Esophagus muscularis mucosa (tissue), 4 donors: ENCODE measurements at regions not wholly inside any gene's neighbourhood (a gene's known extent, or its start where the extent isn't known, plus 50 kb on each side); places are given as distances from the start of the nearest gene placed in this dataset.

Source experiments
- DNase-seq: peaks from one replicate; pipeline ENCODE4 v3.0.0-alpha.2; 2017; ENCODE audit errors: extremely low spot score
- H3K27ac ChIP-seq, 4 donors: fragments of 200-600 bp; sonication (generic); replicated peaks in 1 of 4; 1 replicate in 3 of 4; 2 replicates in 1 of 4; pipeline ENCODE4 v1.5.1; 2016 to 2019; ENCODE audit warnings: mild to moderate bottlenecking in 1 of 4
- H3K27me3 ChIP-seq, 4 donors: fragments of 200-600 bp; sonication (generic); one replicate each; pipeline versions ENCODE4 v1.5.1 to v1.6.0; 2016 to 2019
- H3K36me3 ChIP-seq, 4 donors: fragments of 200-600 bp; sonication (generic); one replicate each; pipeline ENCODE4 v1.5.1; 2016 to 2019
- H3K4me1 ChIP-seq, 4 donors: fragments of 200-600 bp; sonication (generic); one replicate each; pipeline ENCODE4 v1.5.1; 2016 to 2019
- H3K4me3 ChIP-seq, 4 donors: fragments of 200-600 bp; sonication (generic); 1 replicate in 2 of 4; 2 replicates in 2 of 4; pipeline ENCODE4 v1.5.1; 2016 to 2019; ENCODE audit warnings: mild to moderate bottlenecking in 4 of 4, moderate library complexity in 1 of 4
- H3K9me3 ChIP-seq, 4 donors: fragments of 200-600 bp; sonication (generic); 1 replicate in 3 of 4; 2 replicates in 1 of 4; pipeline ENCODE4 v1.5.1; 2016 to 2019
- CTCF ChIP-seq, 3 experiments: fragments of 200-600 bp in 2 of 3; fragments of 450-650 bp in 1 of 3; sonication (generic) in 2 of 3; IDR thresholded peaks; one replicate each; pipeline ENCODE4 v1.5.1; 2017 to 2019; ENCODE audit warnings: antibody characterized with exemption in 3 of 3, mild to moderate bottlenecking in 2 of 3, moderate library complexity in 1 of 3
- EP300 ChIP-seq: sonication (generic); formaldehyde crosslinking; IDR thresholded peaks from one replicate; pipeline ENCODE4 v1.6.1; 2017; ENCODE audit warnings: antibody characterized with exemption
- POLR2A ChIP-seq: fragments of 450-650 bp; IDR thresholded peaks from one replicate; pipeline ENCODE4 v1.6.1; 2017; ENCODE audit warnings: antibody characterized with exemption, moderate library complexity, mild to moderate bottlenecking, low read depth
- POLR2AphosphoS5 ChIP-seq, 2 donors: sonication (generic); formaldehyde crosslinking; IDR thresholded peaks; one replicate each; pipeline ENCODE4 v1.6.1; 2017; ENCODE audit warnings: antibody characterized with exemption in 2 of 2
- WGBS: methylation state at CpG from one replicate; pipeline ENCODE4 v1.1.5; 2018; 5-methylcytosine and 5-hydroxymethylcytosine counted together
- intact Hi-C: fragments of 100-400 bp; cut with DNase I; formaldehyde crosslinking; loops from one replicate; pipeline ENCODE4 v1.15.1; 2023

GRCh38 chr22:26762503-26763472 lies 105.4 kb downstream of the MIAT start:
- intact Hi-C loops, result no loop called here
- no peak for DNase-seq
- H3K27ac ChIP-seq, result no peak overlapping the region
- H3K4me3 ChIP-seq, result no peak overlapping the region
- no peaks in the 10 kb centered on the region for H3K9me3 ChIP-seq
- no peaks in the 10 kb centered on the region for H3K4me1 ChIP-seq
- TF ChIP-seq EP300, result no peak
- TF ChIP-seq POLR2A, result no peak
- no peak for TF ChIP-seq CTCF (IDR thresholded peaks at IDR 0.05)
- 96% methylated on average over 17 of the region's 17 CpGs for WGBS
- H3K36me3 ChIP-seq, result peaks cover 0 to 13% (median 6%) of the 10 kb centered on the region in 4 donors
- no peaks in the 10 kb centered on the region for H3K27me3 ChIP-seq

GRCh38 chr22:26763633-26764361 lies 106.4 kb downstream of the MIAT start:
- intact Hi-C loops, result no loop called here
- TF ChIP-seq POLR2AphosphoS5 (IDR thresholded peaks at IDR 0.05), result no peak
- no peak for TF ChIP-seq CTCF (IDR thresholded peaks at IDR 0.05)
- no peak for TF ChIP-seq POLR2A
- TF ChIP-seq EP300, result no peak
- Histone ChIP-seq H3K9me3 (no peaks in the 10 kb centered on the region), H3K4me1 (no peaks in the 10 kb centered on the region), H3K36me3 (peaks cover 0 to 13% (median 6%) of the 10 kb centered on the region in 4 donors), H3K27me3 (no peaks in the 10 kb centered on the region), H3K27ac (no peak overlapping the region), H3K4me3 (no peak overlapping the region)
- WGBS, result 74% methylated on average over 13 of the region's 16 CpGs
- DNase-seq, result no peak

GRCh38 chr22:26766510-26767350 lies 109.3 kb downstream of the MIAT start:
- peaks cover 0 to 13% (median 6%) of the 10 kb centered on the region in 4 donors for H3K36me3 ChIP-seq
- 97% methylated on average over 17 of the region's 19 CpGs for WGBS
- H3K9me3 ChIP-seq, result no peaks in the 10 kb centered on the region
- H3K4me3 ChIP-seq, result no peak overlapping the region
- TF ChIP-seq EP300 (no peak), POLR2A (no peak), CTCF (IDR thresholded peaks at IDR 0.05) (no peak), POLR2AphosphoS5 (IDR thresholded peaks at IDR 0.05) (no peak)
- no peaks in the 10 kb centered on the region for H3K4me1 ChIP-seq
- intact Hi-C loops, result no loop called here
- no peaks in the 10 kb centered on the region for H3K27me3 ChIP-seq
- no peak overlapping the region for H3K27ac ChIP-seq
- DNase-seq, result no peak

- Histone ChIP-seq H3K4me3 (no peak overlapping the region), H3K9me3 (no peaks in the 10 kb centered on the region), H3K27me3 (no peaks in the 10 kb centered on the region), H3K27ac (no peak overlapping the region), H3K36me3 (peaks cover 0 to 13% (median 6%) of the 10 kb centered on the region in 4 donors), H3K4me1 (no peaks in the 10 kb centered on the region)
- no peak for DNase-seq
- no peak for TF ChIP-seq EP300
- intact Hi-C loops, result no loop called here
- WGBS, result 92% methylated on average over 15 of the region's 15 CpGs
Measured at GRCh38 chr22:26767351-26768155, 110.2 kb downstream of the MIAT start.
